HCT116 (cell line): ENCODE measurements at regions not wholly inside any gene's neighbourhood (a gene's known extent, or its start where the extent isn't known, plus 50 kb on each side); places are given as distances from the start of the nearest gene placed in this dataset.
"Not testable (repeated sequence)": the region's sequence is repeated elsewhere in the genome, so short reads cannot be mapped to it uniquely, and the experiment has no call there.

Experiments
- ATAC-seq: fragments of 200-7000 bp; cut with Tn5 transposase; 2 replicates; pipeline ENCODE4 v1.9.1; 2020; ENCODE audit warnings: mild to moderate bottlenecking, moderate library complexity
- BruUV-seq: library from RNA; stranded (reverse); fragments of 400-500 nt; replicated peaks from 2 replicates; lab custom pipeline; 2021; lab: Mats Ljungman, UMichigan
- CTCF ChIA-PET: fragments of 300-600 bp; sonication (Branson Sonifier 250); formaldehyde crosslinking; loops from one replicate; lab custom pipeline; 2021; ENCODE audit warnings: antibody characterized with exemption; lab: Charles Lee
- POLR2A ChIA-PET: fragments of 300-600, 350-600 bp; sonication (Branson Sonifier 250); formaldehyde crosslinking; loops from one replicate; lab custom pipeline; 2021; ENCODE audit warnings: antibody characterized with exemption; lab: Charles Lee
- RAD21 ChIA-PET, 2 experiments: fragments of 300-600 bp; sonication (Branson Sonifier 250); formaldehyde crosslinking; loops; one replicate each; lab custom pipeline; 2023; ENCODE audit warnings: low total read pairs in 2 of 2; ENCODE audit not compliant: uncharacterized antibody in 2 of 2, unreplicated experiment in 2 of 2, low non-redundant PET in 1 of 2; lab: Charles Lee
- DNase-seq: peaks from one replicate; pipeline ENCODE4 v3.0.0-alpha.2; 2010; ENCODE audit warnings: low read depth, low spot score
- H2AFZ ChIP-seq: fragments of 200-600 bp; shearing (Covaris generic), sonication (generic); 2 replicates; pipeline ENCODE4 v1.6.1; 2017; ENCODE audit warnings: low read depth, mixed run types, mixed read lengths, antibody characterized with exemption, low read length; ENCODE audit not compliant: poor library complexity, severe bottlenecking
- H3K27ac ChIP-seq: 2 replicates; pipeline ENCODE4 v1.5.1; 2012; ENCODE audit warnings: low read depth, low read length
- H3K27me3 ChIP-seq: fragments of 200-600 bp; sonication (generic); 2 replicates; pipeline ENCODE4 v1.6.1; 2016; ENCODE audit warnings: mixed run types, low read length, mixed read lengths; ENCODE audit not compliant: insufficient read depth
- H3K36me3 ChIP-seq, 2 experiments: fragments of 200-500 bp in 1 of 2; fragments of 200-600 bp in 1 of 2; sonication (Bioruptor generic) in 1 of 2; sonication (generic) in 1 of 2; 2 replicates each; pipeline versions ENCODE4 v1.5.1 to v1.6.1; 2014 to 2016; ENCODE audit warnings: low read length in 2 of 2, inconsistent platforms in 1 of 2, mixed read lengths in 1 of 2, mixed run types in 1 of 2; ENCODE audit not compliant: insufficient read depth in 2 of 2, control insufficient read depth in 1 of 2
- H3K4me1 ChIP-seq, 2 experiments: fragments of 200-600 bp in 1 of 2; sonication (generic) in 1 of 2; 2 replicates each; pipeline versions ENCODE4 v1.5.1 to v1.6.1; 2012 to 2017; ENCODE audit warnings: low read length in 2 of 2, inconsistent platforms in 1 of 2, mild to moderate bottlenecking in 1 of 2, mixed read lengths in 1 of 2, mixed run types in 1 of 2, moderate library complexity in 1 of 2; ENCODE audit not compliant: insufficient read depth in 2 of 2, control insufficient read depth in 1 of 2
- H3K4me2 ChIP-seq: fragments of 200-600 bp; sonication (generic); 2 replicates; pipeline ENCODE4 v1.6.1; 2017; ENCODE audit warnings: mixed run types, low read length, mixed read lengths
- H3K4me3 ChIP-seq, 2 experiments: fragments of 200-600 bp in 1 of 2; sonication (generic) in 1 of 2; replicated peaks in 1 of 2; 2 replicates each; pipeline ENCODE4 v1.5.1; 2011 to 2016; ENCODE audit warnings: low read length in 2 of 2, control low read depth in 1 of 2, low read depth in 1 of 2, mild to moderate bottlenecking in 1 of 2, mixed read lengths in 1 of 2, mixed run types in 1 of 2
- H3K79me2 ChIP-seq: fragments of 200-600 bp; sonication (generic); 2 replicates; pipeline ENCODE4 v1.6.1; 2017; ENCODE audit warnings: mild to moderate bottlenecking, mixed run types, low read length, moderate library complexity, mixed read lengths; ENCODE audit not compliant: insufficient read depth
- H3K9ac ChIP-seq: fragments of 200-600 bp; sonication (generic); 2 replicates; pipeline ENCODE4 v1.6.1; 2016; ENCODE audit warnings: low read length, mixed read lengths
- H3K9me2 ChIP-seq: fragments of 200-600 bp; sonication (generic), shearing (Covaris generic); 2 replicates; pipeline ENCODE4 v1.6.1; 2017; ENCODE audit warnings: mixed run types, mild to moderate bottlenecking, moderate library complexity; ENCODE audit not compliant: insufficient read depth
- H3K9me3 ChIP-seq, 2 experiments: fragments of 200-500 bp in 1 of 2; fragments of 200-600 bp in 1 of 2; sonication (Bioruptor generic) in 1 of 2; sonication (generic) in 1 of 2; 2 replicates each; pipeline ENCODE4 v1.6.1; 2014 to 2017; ENCODE audit warnings: low read length in 2 of 2, mixed read lengths in 2 of 2, inconsistent platforms in 1 of 2, low read depth in 1 of 2, mild to moderate bottlenecking in 1 of 2, mixed run types in 1 of 2, moderate library complexity in 1 of 2; ENCODE audit not compliant: control insufficient read depth in 1 of 2, insufficient read depth in 1 of 2
- H4K20me1 ChIP-seq: fragments of 200-600 bp; sonication (generic), shearing (Covaris generic); 2 replicates; pipeline ENCODE4 v1.6.1; 2017; ENCODE audit warnings: mixed run types, mild to moderate bottlenecking, moderate library complexity; ENCODE audit not compliant: insufficient read depth
- intact Hi-C: fragments of 100-400 bp; cut with micrococcal nuclease; formaldehyde crosslinking; loops from 2 replicates; pipeline ENCODE4 v1.10.0; 2022

- BruUV-seq, RAD21 ChIA-PET, ATAC-seq: not testable (repeated sequence)
Measured at GRCh38 chr14:105668021-105668420, 141.6 kb downstream of the TMEM121 start.

GRCh38 chr14:105668471-105669230, 142.3 kb downstream of the TMEM121 start:
- DNase-seq, H4K20me1 ChIP-seq, H2AFZ ChIP-seq, H3K9me2 ChIP-seq, H3K4me1 ChIP-seq, H3K4me2 ChIP-seq, intact Hi-C loops, POLR2A ChIA-PET, BruUV-seq, ATAC-seq, RAD21 ChIA-PET, H3K79me2 ChIP-seq, H3K27me3 ChIP-seq, CTCF ChIA-PET, H3K9me3 ChIP-seq, H3K4me3 ChIP-seq, H3K27ac ChIP-seq, H3K9ac ChIP-seq, H3K36me3 ChIP-seq: not testable (repeated sequence)

More at GRCh38 chr14:105668021-105668420, 141.6 kb downstream of the TMEM121 start:
- POLR2A ChIA-PET, H3K27ac ChIP-seq, H3K36me3 ChIP-seq, H3K79me2 ChIP-seq, H4K20me1 ChIP-seq, H3K9me3 ChIP-seq, H2AFZ ChIP-seq, H3K4me3 ChIP-seq, H3K27me3 ChIP-seq, CTCF ChIA-PET, intact Hi-C loops, DNase-seq, H3K9ac ChIP-seq, H3K4me1 ChIP-seq, H3K4me2 ChIP-seq, H3K9me2 ChIP-seq: not testable (repeated sequence)

- intact Hi-C loops, H3K79me2 ChIP-seq, RAD21 ChIA-PET, H3K9ac ChIP-seq, H3K27me3 ChIP-seq, H3K27ac ChIP-seq, BruUV-seq, H3K9me3 ChIP-seq, H4K20me1 ChIP-seq, H3K4me2 ChIP-seq, H3K9me2 ChIP-seq, H3K4me1 ChIP-seq, CTCF ChIA-PET, DNase-seq, POLR2A ChIA-PET, H2AFZ ChIP-seq, H3K36me3 ChIP-seq, H3K4me3 ChIP-seq, ATAC-seq: not testable (repeated sequence)
Measured at GRCh38 chr14:105669231-105669610, 142.8 kb downstream of the TMEM121 start.

GRCh38 chr14:105669646-105670045, 143.3 kb downstream of the TMEM121 start:
- POLR2A ChIA-PET, H3K4me2 ChIP-seq, H3K4me1 ChIP-seq, BruUV-seq, H3K4me3 ChIP-seq, CTCF ChIA-PET, RAD21 ChIA-PET, H3K9me3 ChIP-seq, H3K27ac ChIP-seq, H3K79me2 ChIP-seq, H2AFZ ChIP-seq, DNase-seq, H3K27me3 ChIP-seq, H3K9ac ChIP-seq, ATAC-seq, H3K36me3 ChIP-seq, H3K9me2 ChIP-seq, H4K20me1 ChIP-seq: not testable (repeated sequence)
- intact Hi-C loops = loop anchor here (5.0 to 10.0 kb wide), 3 partner anchors 263 to 335 kb away; no protein-coding TSS in a partner anchor
